ENCODE measurements at regions not wholly inside any gene's neighbourhood (a gene's known extent, or its start where the extent isn't known, plus 50 kb on each side); places are given as distances from the start of the nearest gene placed in this dataset.

GRCh38 chr18:65175681-65176080, 575.1 kb upstream of the CDH7 start:
- TF ChIP-seq RELA (CRISPR knock-in tag; IDR thresholded peaks at IDR 0.05; ENCODE audit: borderline replicate concordance) (no peak), ZNF423 (CRISPR knock-in tag; IDR thresholded peaks at IDR 0.05) (no peak), SP1 (CRISPR knock-in tag; conservative IDR thresholded peaks at IDR 0.05) (no peak), ZNF263 (CRISPR knock-in tag; IDR thresholded peaks at IDR 0.05; ENCODE audit: low read depth) (no peak), IRF2 (CRISPR knock-in tag; IDR thresholded peaks at IDR 0.05; ENCODE audit: borderline replicate concordance, low read depth) (no peak), JUN (CRISPR knock-in tag; IDR thresholded peaks at IDR 0.05) (no peak), TP53 (CRISPR knock-in tag; IDR thresholded peaks at IDR 0.05) (no peak), OVOL2 (CRISPR knock-in tag; IDR thresholded peaks at IDR 0.05; ENCODE audit: borderline replicate concordance) (no peak), MYBL2 (CRISPR knock-in tag; IDR thresholded peaks at IDR 0.05) (no peak)
- TF ChIP-seq, protein P1, sequence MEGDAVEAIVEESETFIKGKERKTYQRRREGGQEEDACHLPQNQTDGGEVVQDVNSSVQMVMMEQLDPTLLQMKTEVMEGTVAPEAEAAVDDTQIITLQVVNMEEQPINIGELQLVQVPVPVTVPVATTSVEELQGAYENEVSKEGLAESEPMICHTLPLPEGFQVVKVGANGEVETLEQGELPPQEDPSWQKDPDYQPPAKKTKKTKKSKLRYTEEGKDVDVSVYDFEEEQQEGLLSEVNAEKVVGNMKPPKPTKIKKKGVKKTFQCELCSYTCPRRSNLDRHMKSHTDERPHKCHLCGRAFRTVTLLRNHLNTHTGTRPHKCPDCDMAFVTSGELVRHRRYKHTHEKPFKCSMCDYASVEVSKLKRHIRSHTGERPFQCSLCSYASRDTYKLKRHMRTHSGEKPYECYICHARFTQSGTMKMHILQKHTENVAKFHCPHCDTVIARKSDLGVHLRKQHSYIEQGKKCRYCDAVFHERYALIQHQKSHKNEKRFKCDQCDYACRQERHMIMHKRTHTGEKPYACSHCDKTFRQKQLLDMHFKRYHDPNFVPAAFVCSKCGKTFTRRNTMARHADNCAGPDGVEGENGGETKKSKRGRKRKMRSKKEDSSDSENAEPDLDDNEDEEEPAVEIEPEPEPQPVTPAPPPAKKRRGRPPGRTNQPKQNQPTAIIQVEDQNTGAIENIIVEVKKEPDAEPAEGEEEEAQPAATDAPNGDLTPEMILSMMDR (IDR thresholded peaks at IDR 0.05) = no peak
- TF ChIP-seq, protein P2, sequence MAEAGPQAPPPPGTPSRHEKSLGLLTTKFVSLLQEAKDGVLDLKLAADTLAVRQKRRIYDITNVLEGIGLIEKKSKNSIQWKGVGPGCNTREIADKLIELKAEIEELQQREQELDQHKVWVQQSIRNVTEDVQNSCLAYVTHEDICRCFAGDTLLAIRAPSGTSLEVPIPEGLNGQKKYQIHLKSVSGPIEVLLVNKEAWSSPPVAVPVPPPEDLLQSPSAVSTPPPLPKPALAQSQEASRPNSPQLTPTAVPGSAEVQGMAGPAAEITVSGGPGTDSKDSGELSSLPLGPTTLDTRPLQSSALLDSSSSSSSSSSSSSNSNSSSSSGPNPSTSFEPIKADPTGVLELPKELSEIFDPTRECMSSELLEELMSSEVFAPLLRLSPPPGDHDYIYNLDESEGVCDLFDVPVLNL (CRISPR knock-in tag; IDR thresholded peaks at IDR 0.05; ENCODE audit: borderline replicate concordance, low read depth) = no peak
